ENCODE measurements at regions not wholly inside any gene's neighbourhood (a gene's known extent, or its start where the extent isn't known, plus 50 kb on each side); places are given as distances from the start of the nearest gene placed in this dataset.

DNA sequence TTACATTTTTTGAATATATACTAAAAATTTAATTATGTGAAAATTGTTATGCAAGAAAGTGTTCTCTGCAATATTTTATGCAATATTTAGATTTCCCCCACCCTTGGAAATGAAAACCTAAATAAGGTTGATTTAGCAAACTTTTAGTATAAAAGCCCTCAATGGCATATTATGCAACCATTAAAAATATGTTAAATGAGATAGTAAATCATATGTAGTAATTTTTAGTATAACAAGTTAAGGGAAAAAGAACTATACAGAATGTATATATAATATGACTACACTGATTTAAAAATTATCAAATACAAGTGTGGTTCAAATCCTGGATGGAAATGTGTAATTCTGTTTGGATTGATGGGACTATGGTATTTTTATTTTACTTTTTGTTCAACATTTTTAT, 116.9 kb upstream of the MEF2C start:
- TF ChIP-seq POLR2A (IDR thresholded peaks at IDR 0.05), result no peak
- TF ChIP-seq, protein P1, sequence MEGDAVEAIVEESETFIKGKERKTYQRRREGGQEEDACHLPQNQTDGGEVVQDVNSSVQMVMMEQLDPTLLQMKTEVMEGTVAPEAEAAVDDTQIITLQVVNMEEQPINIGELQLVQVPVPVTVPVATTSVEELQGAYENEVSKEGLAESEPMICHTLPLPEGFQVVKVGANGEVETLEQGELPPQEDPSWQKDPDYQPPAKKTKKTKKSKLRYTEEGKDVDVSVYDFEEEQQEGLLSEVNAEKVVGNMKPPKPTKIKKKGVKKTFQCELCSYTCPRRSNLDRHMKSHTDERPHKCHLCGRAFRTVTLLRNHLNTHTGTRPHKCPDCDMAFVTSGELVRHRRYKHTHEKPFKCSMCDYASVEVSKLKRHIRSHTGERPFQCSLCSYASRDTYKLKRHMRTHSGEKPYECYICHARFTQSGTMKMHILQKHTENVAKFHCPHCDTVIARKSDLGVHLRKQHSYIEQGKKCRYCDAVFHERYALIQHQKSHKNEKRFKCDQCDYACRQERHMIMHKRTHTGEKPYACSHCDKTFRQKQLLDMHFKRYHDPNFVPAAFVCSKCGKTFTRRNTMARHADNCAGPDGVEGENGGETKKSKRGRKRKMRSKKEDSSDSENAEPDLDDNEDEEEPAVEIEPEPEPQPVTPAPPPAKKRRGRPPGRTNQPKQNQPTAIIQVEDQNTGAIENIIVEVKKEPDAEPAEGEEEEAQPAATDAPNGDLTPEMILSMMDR (IDR thresholded peaks at IDR 0.05), result no peak
